ENCODE measurements at regions not wholly inside any gene's neighbourhood (a gene's known extent, or its start where the extent isn't known, plus 50 kb on each side); places are given as distances from the start of the nearest gene placed in this dataset.

DNA sequence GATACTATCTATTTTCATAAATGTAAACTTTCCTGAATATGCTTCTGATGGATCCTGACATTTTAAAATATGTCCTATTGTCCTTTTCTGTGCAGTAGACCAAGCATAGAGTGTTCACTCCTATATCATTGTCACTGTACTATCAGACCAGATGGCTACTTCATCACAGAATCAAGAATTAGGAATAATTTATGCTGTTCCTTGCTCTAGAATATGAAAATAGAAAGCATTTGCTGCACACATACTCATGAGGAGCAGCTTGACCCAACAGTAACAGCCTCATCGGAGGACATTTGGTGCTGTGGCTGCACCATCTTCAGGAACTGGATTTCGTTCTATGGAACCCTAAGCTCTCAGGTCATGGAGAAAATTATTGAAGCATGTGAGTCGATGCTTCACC, 468.9 kb upstream of the HNRNPA3 start:
- DNase-seq, result no peak

DNA sequence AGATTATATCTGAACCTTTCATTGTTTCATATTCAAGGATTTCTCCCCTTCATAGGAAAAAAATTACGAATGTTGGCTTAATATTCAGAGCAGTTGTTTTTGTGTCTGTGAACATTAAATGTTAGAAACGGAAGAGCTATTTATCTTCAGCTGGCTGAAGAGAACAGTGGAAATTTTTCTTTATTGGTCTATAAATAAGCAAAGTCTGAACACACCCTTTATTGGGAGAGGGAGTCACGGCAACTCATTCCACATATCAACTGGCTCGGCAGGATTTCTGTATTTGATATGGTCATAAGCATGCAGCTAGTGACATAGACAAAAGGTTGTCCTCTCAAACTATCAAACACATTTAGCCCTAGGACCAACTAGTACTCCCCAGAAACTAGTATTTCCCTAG, 468.4 kb upstream of the HNRNPA3 start:
- DNase-seq, result no peak

GRCh38 chr2:176745543-176746200, 466.9 kb upstream of the HNRNPA3 start:
- DNase-seq, result no peak

GRCh38 chr2:176746411-176746810, 466.2 kb upstream of the HNRNPA3 start:
- DNase-seq, result no peak

GRCh38 chr2:176747506-176747905, 465.1 kb upstream of the HNRNPA3 start:
- DNase-seq, result no peak

DNA sequence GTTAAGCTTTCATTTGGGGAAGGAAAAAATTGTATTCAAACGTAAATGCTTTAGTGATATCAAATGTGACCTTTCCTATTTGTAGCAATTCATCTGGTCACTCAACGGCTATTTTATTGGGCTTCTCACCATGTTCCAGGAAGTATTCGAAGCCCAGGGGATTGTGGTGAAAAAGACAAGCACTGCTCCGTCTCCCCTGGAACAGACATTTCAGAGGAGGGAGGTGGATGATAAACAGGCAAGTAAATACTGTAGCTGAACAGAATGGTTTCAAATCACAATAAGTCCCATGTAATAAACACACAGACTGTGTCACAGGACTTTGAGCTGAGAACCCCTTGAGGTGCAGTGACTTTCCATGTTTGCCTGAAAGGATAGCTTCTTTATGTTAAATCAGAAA, 464.7 kb upstream of the HNRNPA3 start:
- no peak for DNase-seq

DNA sequence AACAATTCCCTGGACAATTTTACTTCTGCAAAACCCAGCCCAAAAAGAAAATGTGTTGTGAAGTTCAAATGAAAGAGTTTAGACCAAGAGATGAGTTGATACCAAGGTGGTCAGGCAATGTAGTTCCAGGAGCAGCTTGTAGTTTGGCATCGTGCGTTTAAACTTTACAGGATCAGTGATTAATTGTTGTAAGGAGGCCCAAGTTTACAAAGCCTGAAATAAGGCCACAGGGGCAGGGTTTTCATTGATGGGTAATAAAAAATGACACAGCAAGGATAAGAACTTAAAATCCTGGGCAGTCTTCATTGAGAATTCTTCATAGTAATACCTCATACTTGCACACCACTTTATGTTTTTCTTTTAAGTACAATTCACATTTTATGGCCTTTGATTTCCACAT, 463.9 kb upstream of the HNRNPA3 start:
- DNase-seq, result no peak

DNA sequence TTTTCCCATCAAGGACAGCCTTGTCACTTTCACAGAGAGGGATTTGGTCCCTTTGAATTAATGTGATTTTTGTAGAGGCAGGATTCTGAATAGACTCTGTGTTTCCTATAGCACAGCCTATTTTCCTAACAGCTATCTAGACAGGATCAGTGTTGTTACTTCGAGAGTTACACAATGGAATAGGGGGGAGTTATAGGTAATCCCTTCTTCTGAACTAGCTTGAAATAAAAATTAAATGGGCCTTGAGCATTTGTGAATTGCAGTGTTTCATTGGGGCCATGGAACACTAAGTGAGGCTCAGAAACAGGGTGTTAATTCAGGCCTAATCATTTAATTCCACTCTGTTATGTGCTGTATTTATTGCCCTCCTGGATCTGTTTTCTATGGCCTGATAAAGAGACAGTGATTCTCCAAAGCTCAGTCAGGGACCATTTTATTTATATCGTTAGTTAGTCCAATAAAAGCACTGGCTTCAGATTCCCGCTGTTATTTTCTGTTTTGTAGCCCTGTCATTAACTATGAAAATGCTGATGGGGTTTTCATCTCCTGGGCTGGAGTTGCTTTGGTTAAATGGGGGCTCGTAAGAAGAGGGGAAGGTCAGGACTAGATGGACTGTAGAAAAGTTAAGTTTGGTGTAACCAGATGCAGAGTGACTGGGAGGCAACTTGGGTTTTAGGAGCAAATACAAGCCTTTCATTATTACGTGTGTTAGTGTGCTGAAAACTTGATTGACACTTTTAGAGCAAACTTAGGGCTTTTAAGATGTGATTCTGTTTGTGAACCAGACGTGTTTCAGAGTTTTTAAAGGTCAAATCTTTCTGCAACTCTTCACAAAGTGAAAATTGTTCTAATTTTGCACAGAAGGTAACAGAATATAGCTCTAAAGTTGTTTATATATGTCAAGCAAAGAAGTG, 461.0 kb upstream of the HNRNPA3 start:
- no peak for DNase-seq

GRCh38 chr2:176752295-176752694, 460.3 kb upstream of the HNRNPA3 start:
- no peak for DNase-seq

DNA sequence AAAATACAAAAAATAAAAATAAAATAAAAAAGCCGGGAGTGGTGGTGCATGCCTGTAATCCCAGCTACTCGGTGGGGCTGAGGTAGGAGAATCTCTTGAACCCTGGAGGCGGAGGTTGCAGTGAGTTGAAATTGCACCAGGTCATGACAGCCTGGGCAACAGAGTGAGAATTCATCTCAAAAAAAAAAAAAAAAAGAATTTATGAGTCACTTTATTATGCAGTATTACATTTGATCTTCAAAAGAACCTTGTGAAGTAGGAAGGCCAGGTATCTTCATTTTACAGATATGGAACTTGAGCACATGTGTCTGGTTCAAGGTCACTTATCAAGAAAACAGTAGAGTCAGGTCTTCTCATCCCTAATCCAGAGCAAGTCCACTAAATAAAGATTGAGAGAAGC, 459.4 kb upstream of the HNRNPA3 start:
- no peak for DNase-seq

DNA sequence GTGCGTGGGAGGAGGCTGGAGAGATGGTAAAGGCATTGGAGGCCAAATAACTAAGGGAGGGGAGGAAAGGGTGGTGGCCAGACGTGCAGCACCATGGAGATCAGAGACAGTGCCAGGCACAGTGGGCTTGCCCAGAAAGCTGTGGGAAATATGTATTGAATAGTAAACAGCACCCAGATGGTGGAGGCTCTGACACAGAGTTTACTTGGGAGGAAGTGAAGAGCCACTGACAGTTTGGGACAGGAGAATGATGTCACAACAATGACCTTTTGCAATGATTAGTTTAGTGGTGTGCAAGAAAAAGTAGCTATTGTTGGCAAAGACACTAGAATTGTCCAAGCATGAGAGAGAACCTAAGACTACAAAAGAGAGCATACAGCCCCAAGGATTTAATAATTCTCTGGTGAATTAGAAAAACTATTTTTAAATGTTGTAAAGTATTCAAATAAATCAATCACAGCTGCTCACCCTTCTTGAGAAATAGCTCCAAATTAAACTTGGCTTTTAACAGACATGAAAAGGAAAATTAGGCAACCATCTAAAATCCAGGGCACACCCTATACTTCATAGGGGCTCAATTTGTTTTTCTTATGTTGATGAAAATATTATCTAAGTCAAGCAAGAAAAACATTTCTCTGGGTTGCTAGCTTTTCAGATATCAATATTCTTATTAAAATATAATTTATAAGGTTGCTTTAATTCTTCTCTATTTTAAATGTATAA, 458.7 kb upstream of the HNRNPA3 start:
- no peak for DNase-seq

DNA sequence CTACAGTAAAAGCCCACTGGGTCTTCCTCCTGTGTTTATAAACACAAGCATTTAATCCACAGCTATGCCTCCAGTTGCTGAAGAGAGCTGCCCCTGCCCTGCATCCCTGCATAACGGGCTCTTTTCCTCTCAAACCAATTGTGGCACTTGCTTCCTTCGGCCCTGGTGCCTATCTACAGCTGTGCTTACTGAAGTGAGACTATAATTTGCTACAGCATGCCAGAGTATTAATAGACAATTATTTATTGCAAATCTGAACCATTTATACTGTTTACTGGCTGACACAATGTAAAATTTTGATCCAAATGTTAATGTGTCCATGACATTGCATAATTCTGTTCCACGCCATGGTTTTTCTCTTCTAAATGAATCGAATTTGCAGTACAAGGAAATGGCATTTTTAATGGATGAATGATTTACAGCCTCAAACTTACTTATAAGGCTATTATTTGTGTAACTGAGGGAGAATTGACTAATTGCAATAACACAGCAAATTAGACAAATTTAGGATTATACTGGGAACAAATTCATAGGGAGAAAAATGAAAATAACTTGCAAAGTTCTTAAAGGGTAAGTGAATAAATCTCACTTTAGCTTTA, 457.0 kb upstream of the HNRNPA3 start:
- peak; percentile 11 for DNase-seq

GRCh38 chr2:176758426-176758825, 454.2 kb upstream of the HNRNPA3 start:
- DNase-seq, result no peak

DNA sequence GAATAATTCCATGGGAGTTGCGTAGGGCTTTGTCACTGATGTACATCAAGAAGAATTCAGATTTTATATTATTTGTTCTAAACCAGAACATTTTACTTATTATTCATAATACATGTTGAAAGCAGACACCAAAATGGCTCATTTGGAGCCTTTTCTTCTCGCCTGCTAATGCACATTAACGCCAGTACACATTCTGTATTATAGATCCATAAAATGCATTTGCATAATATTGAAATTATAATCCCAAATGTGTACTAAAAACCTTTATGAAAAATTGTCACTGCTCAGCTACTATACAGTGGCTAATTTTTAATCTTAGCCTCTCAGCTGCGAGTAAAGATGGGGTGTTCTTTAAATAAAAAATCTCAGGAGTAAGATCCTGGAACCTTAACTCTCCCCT, 452.2 kb upstream of the HNRNPA3 start:
- DNase-seq, result no peak

- DNase-seq, result no peak
These were observed 449.5 kb upstream of the HNRNPA3 start for GRCh38 chr2:176763130-176763529.

DNA sequence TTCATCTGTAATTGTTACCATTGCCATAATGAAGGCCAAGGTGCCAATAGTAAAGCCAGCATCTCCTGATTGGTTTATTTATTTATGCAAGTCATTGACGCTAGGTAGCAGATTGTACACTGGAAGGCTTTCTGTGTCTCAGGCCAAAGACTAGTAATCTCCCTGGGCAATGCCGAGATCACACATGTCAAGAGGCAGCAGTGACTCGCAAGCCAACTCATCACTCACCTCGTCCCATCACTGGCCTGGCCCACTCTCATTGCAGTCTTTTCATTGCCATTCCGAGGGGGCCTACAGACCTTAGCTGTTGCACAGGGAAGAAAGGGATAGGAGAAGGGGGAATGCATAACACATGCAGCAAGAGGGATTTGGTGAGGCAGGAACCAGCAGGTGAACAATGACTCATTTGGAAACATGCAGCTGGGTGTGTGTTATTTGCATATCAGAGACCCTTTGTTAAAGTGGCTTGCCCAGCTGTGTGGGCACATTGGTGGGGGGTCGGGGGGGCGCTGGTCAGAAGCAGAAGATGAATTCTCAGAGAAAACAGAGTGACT, 448.7 kb upstream of the HNRNPA3 start:
- DNase-seq, result no peak

DNA sequence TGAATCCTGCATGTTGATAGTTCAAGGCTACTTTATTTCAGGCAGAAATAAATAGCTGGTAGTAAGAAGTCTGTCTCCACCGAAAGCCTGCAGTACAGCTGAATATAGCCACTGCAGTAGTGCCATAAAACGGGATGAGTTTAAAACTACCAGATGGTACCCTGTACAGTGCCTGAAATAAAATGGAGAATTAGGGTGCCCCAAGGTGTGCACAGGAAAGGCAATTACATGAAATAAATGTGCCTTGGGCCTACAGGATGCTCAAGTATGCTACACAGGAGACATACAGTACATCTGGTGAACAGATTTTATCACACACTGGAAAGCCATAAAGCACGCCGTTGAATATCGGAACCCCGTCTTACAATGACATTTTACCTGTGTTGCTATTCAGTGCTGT, 447.7 kb upstream of the HNRNPA3 start:
- no peak for DNase-seq

- no peak for DNase-seq
These were observed 446.6 kb upstream of the HNRNPA3 start for GRCh38 chr2:176766005-176766404.

DNA sequence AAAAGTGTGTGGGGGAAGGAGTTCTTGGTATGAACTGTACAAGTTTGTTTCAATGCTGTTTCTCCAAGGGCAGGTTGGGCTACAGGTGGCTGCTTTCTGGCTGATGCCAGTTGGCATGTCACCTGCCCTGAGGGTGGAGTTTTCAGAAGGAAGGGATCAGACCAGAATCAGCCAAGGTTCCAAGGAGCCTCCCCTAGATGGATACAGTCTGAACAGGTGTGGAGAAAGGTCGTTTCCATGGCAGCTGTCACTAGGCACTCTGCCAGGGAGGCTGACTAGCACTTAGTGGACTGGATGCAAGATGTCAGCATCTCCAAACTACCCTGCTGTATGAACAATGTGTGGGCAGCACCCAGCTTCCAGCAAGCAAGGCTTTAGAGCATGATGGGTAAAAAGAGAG, 444.4 kb upstream of the HNRNPA3 start:
- DNase-seq, result peak; percentile 12

DNA sequence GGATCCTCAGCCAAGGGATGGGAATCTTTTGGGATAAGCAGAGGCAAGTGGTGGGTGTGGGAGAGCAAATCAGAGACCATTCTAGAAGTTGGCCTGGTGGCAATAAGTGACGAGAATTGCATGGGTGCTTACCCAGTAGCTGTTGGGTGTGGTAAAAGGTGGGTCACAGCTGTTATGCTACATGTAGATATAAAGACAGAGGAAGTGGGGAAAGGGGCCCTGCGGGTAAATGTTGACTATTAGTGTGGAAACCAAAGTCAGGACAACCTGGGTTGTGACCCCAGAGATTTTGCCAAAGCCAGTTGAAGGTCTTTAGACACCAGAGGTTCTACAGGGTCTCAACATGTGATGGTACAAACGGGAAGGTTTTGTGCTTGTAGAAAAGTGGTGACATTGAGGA, 443.6 kb upstream of the HNRNPA3 start:
- no peak for DNase-seq

- no peak for DNase-seq
These were observed 442.9 kb upstream of the HNRNPA3 start for GRCh38 chr2:176769499-176770370.

GRCh38 chr2:176772816-176773215, 439.8 kb upstream of the HNRNPA3 start:
- no peak for DNase-seq

Measured in DMS79 treated with DMSO at 0.1 percent for 48 hours (cell line).